GM04504 (cell line): ENCODE measurements at regions not wholly inside any gene's neighbourhood (a gene's known extent, or its start where the extent isn't known, plus 50 kb on each side); places are given as distances from the start of the nearest gene placed in this dataset.
"Not testable (repeated sequence)": the region's sequence is repeated elsewhere in the genome, so short reads cannot be mapped to it uniquely, and the experiment has no call there.

Source experiments
- DNase-seq: peaks from one replicate; pipeline ENCODE4 v3.0.0-alpha.2; 2012; ENCODE audit warnings: low read depth

- not testable (repeated sequence) for DNase-seq
These were observed 50.4 kb upstream of the B3GAT2 start for GRCh38 chr6:71007298-71007697.

GRCh38 chr6:71011871-71012371, 55.1 kb upstream of the B3GAT2 start:
- no peak for DNase-seq

GRCh38 chr6:71012866-71013469, 56.1 kb upstream of the B3GAT2 start:
- peak; percentile 21 for DNase-seq

- no peak for DNase-seq
These were observed 58.5 kb upstream of the B3GAT2 start for GRCh38 chr6:71015392-71015791.

- DNase-seq, result no peak
These were observed 71.5 kb upstream of the B3GAT2 start for GRCh38 chr6:71028236-71028876.

GRCh38 chr6:71028877-71029252, 72.0 kb upstream of the B3GAT2 start:
- DNase-seq, result no peak

GRCh38 chr6:71029555-71029954, 72.7 kb upstream of the B3GAT2 start:
- no peak for DNase-seq

- no peak for DNase-seq
These were observed 75.1 kb upstream of the B3GAT2 start for GRCh38 chr6:71031912-71032311.

GRCh38 chr6:71033171-71033570, 76.3 kb upstream of the B3GAT2 start:
- no peak for DNase-seq

GRCh38 chr6:71033890-71034289, 77.0 kb upstream of the B3GAT2 start:
- no peak for DNase-seq

- DNase-seq, result no peak
These were observed 77.9 kb upstream of the B3GAT2 start for GRCh38 chr6:71034563-71035345.

- no peak for DNase-seq
These were observed 79.0 kb upstream of the B3GAT2 start for GRCh38 chr6:71035871-71036270.

GRCh38 chr6:71038711-71039344, 82.0 kb upstream of the B3GAT2 start:
- DNase-seq, result no peak

- no peak for DNase-seq
These were observed 83.2 kb upstream of the B3GAT2 start for GRCh38 chr6:71040043-71040442.

GRCh38 chr6:71040841-71041240, 84.0 kb upstream of the B3GAT2 start:
- no peak for DNase-seq

- DNase-seq, result peak; percentile 0
These were observed 87.0 kb upstream of the B3GAT2 start for GRCh38 chr6:71043902-71044301.

- DNase-seq, result no peak
These were observed 87.9 kb upstream of the B3GAT2 start for GRCh38 chr6:71044753-71045152.

- DNase-seq, result no peak
These were observed 88.4 kb upstream of the B3GAT2 start for GRCh38 chr6:71045296-71045695.

- DNase-seq, result no peak
These were observed 90.6 kb upstream of the B3GAT2 start for GRCh38 chr6:71047417-71047816.

- DNase-seq, result no peak
These were observed 91.7 kb upstream of the B3GAT2 start for GRCh38 chr6:71048320-71049164.

GRCh38 chr6:71049198-71049770, 92.4 kb upstream of the B3GAT2 start:
- no peak for DNase-seq
